ENCODE measurements at regions not wholly inside any gene's neighbourhood (a gene's known extent, or its start where the extent isn't known, plus 50 kb on each side); places are given as distances from the start of the nearest gene placed in this dataset.
"Not testable (repeated sequence)": the region's sequence is repeated elsewhere in the genome, so short reads cannot be mapped to it uniquely, and the experiment has no call there.

- H3K27ac Mint-ChIP-seq (ENCODE audit: unreplicated experiment): no peak overlapping the region
- no peaks in the 10 kb centered on the region for H3K27me3 Mint-ChIP-seq (ENCODE audit: unreplicated experiment)
These were observed 50.2 kb downstream of the RAD54L2 start for GRCh38 chr3:51588724-51589123.

GRCh38 chr3:51591231-51591630 is 52.7 kb downstream of the RAD54L2 start:
- no peak overlapping the region for H3K4me3 Mint-ChIP-seq (ENCODE audit: unreplicated experiment)
- no peak for DNase-seq
- no peaks in the 10 kb centered on the region for H3K9me3 Mint-ChIP-seq (ENCODE audit: unreplicated experiment)
- peak overlapping the region; percentile 54 for H3K27ac Mint-ChIP-seq (ENCODE audit: unreplicated experiment)
- H3K4me1 Mint-ChIP-seq (ENCODE audit: low read depth, unreplicated experiment): peaks cover 2% of the 10 kb centered on the region
- H3K27me3 Mint-ChIP-seq (ENCODE audit: unreplicated experiment): no peaks in the 10 kb centered on the region
- H3K36me3 Mint-ChIP-seq (ENCODE audit: unreplicated experiment): no peaks in the 10 kb centered on the region
- no peak for TF ChIP-seq CTCF (IDR thresholded peaks at IDR 0.05; ENCODE audit: partially characterized antibody, unreplicated experiment)

More at GRCh38 chr3:51588724-51589123, 50.2 kb downstream of the RAD54L2 start:
- Mint-ChIP-seq H3K4me1 (ENCODE audit: low read depth, unreplicated experiment) (peaks cover 2% of the 10 kb centered on the region), H3K9me3 (ENCODE audit: unreplicated experiment) (no peaks in the 10 kb centered on the region), H3K4me3 (ENCODE audit: unreplicated experiment) (no peak overlapping the region), H3K36me3 (ENCODE audit: unreplicated experiment) (no peaks in the 10 kb centered on the region)
- no peak for DNase-seq
- no peak for TF ChIP-seq CTCF (IDR thresholded peaks at IDR 0.05; ENCODE audit: partially characterized antibody, unreplicated experiment)

- Mint-ChIP-seq H3K27ac (ENCODE audit: unreplicated experiment) (no peak overlapping the region), H3K4me1 (ENCODE audit: low read depth, unreplicated experiment) (peaks cover 2% of the 10 kb centered on the region), H3K27me3 (ENCODE audit: unreplicated experiment) (no peaks in the 10 kb centered on the region), H3K4me3 (ENCODE audit: unreplicated experiment) (no peak overlapping the region), H3K9me3 (ENCODE audit: unreplicated experiment) (no peaks in the 10 kb centered on the region), H3K36me3 (ENCODE audit: unreplicated experiment) (no peaks in the 10 kb centered on the region)
- no peak for TF ChIP-seq CTCF (IDR thresholded peaks at IDR 0.05; ENCODE audit: partially characterized antibody, unreplicated experiment)
- no peak for DNase-seq
These were observed 55.2 kb downstream of the RAD54L2 start for GRCh38 chr3:51593697-51594096.

- H3K36me3 Mint-ChIP-seq (ENCODE audit: unreplicated experiment); H3K27ac Mint-ChIP-seq (ENCODE audit: unreplicated experiment); DNase-seq; H3K4me3 Mint-ChIP-seq (ENCODE audit: unreplicated experiment); H3K27me3 Mint-ChIP-seq (ENCODE audit: unreplicated experiment); H3K4me1 Mint-ChIP-seq (ENCODE audit: low read depth, unreplicated experiment); H3K9me3 Mint-ChIP-seq (ENCODE audit: unreplicated experiment): not testable (repeated sequence)
These were observed 61.1 kb downstream of the RAD54L2 start for GRCh38 chr3:51599638-51600037.

GRCh38 chr3:51604212-51604611 is 65.7 kb downstream of the RAD54L2 start:
- Mint-ChIP-seq H3K9me3 (ENCODE audit: unreplicated experiment) (peaks cover 12% of the 10 kb centered on the region), H3K4me3 (ENCODE audit: unreplicated experiment) (no peak overlapping the region), H3K27ac (ENCODE audit: unreplicated experiment) (no peak overlapping the region), H3K36me3 (ENCODE audit: unreplicated experiment) (peaks cover 18% of the 10 kb centered on the region), H3K4me1 (ENCODE audit: low read depth, unreplicated experiment) (peaks cover 5% of the 10 kb centered on the region), H3K27me3 (ENCODE audit: unreplicated experiment) (peaks cover 3% of the 10 kb centered on the region)
- DNase-seq: no peak
- TF ChIP-seq CTCF (IDR thresholded peaks at IDR 0.05; ENCODE audit: partially characterized antibody, unreplicated experiment): no peak

- H3K9me3 Mint-ChIP-seq (ENCODE audit: unreplicated experiment): peaks cover 13% of the 10 kb centered on the region
- H3K27me3 Mint-ChIP-seq (ENCODE audit: unreplicated experiment): peaks cover 5% of the 10 kb centered on the region
- TF ChIP-seq CTCF (IDR thresholded peaks at IDR 0.05; ENCODE audit: partially characterized antibody, unreplicated experiment): no peak
- DNase-seq: no peak
- H3K4me1 Mint-ChIP-seq (ENCODE audit: low read depth, unreplicated experiment): peaks cover 5% of the 10 kb centered on the region
- peaks cover 23% of the 10 kb centered on the region for H3K36me3 Mint-ChIP-seq (ENCODE audit: unreplicated experiment)
- H3K27ac Mint-ChIP-seq (ENCODE audit: unreplicated experiment): peak overlapping the region; percentile 24
- no peak overlapping the region for H3K4me3 Mint-ChIP-seq (ENCODE audit: unreplicated experiment)
These were observed 65.1 kb upstream of the TEX264 start for GRCh38 chr3:51605938-51606337.

- H3K27ac Mint-ChIP-seq (ENCODE audit: unreplicated experiment): peak overlapping the region; percentile 45
- not testable (repeated sequence) for H3K4me1 Mint-ChIP-seq (ENCODE audit: low read depth, unreplicated experiment); DNase-seq; H3K27me3 Mint-ChIP-seq (ENCODE audit: unreplicated experiment); H3K4me3 Mint-ChIP-seq (ENCODE audit: unreplicated experiment)
- peaks cover 23% of the 10 kb centered on the region for H3K36me3 Mint-ChIP-seq (ENCODE audit: unreplicated experiment)
- H3K9me3 Mint-ChIP-seq (ENCODE audit: unreplicated experiment): peaks cover 13% of the 10 kb centered on the region
These were observed 64.2 kb upstream of the TEX264 start for GRCh38 chr3:51606871-51607270.

Data from glutamatergic neuron (in vitro differentiated cells).